ENCODE measurements at regions not wholly inside any gene's neighbourhood (a gene's known extent, or its start where the extent isn't known, plus 50 kb on each side); places are given as distances from the start of the nearest gene placed in this dataset.

GRCh38 chr4:149891426-149891825 is 75.8 kb upstream of the IQCM start:
- TF ChIP-seq YY1 (IDR thresholded peaks at IDR 0.05; ENCODE audit: borderline replicate concordance in 1 of 3, control insufficient read depth in 1 of 3, extremely low read depth in 1 of 3, insufficient read depth in 3 of 3, insufficient read length in 1 of 3, insufficient replicate concordance in 2 of 3, low read depth in 1 of 3, low read length in 2 of 3) (no peak), ZBTB17 (CRISPR knock-in tag; IDR thresholded peaks at IDR 0.05) (no peak), CBFB (CRISPR knock-in tag; IDR thresholded peaks at IDR 0.05) (no peak), EP300 (IDR thresholded peaks at IDR 0.05; ENCODE audit: low read length) (no peak), AFF4 (CRISPR knock-in tag; IDR thresholded peaks at IDR 0.05) (no peak)

Measured in K562 (cell line).